DMS79 (cell line): ENCODE measurements at regions not wholly inside any gene's neighbourhood (a gene's known extent, or its start where the extent isn't known, plus 50 kb on each side); places are given as distances from the start of the nearest gene placed in this dataset.
A peak's percentile ranks its signal among the peaks of the same experiment; 100 is the strongest.

Source experiments
- DNase-seq: peaks from one replicate; lab custom pipeline; 2025; lab: John Stamatoyannopoulos, UW

DNA sequence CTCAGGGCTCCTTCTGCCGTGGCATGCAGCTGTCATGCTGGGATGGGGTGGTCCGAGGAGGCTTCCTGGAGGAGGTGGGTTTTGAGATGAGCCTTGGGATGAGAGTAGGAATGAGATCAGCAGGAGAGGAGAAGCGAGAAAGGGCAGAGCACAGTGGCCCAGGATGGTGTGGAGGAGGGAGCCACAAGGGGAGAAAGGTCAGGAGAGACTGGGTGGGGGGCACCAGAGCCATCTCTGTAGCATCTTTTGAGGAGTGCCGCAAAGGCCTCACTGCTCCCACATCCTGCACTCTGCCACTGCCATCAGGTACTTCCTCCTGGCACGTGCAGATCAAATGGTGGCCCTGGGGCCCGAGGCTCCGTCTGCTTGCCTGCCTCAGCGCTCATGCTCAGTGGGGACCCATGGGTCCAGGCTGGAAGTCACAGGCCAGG, 150.2 kb downstream of the MACROH2A1 start:
- DNase-seq = no peak

DNA sequence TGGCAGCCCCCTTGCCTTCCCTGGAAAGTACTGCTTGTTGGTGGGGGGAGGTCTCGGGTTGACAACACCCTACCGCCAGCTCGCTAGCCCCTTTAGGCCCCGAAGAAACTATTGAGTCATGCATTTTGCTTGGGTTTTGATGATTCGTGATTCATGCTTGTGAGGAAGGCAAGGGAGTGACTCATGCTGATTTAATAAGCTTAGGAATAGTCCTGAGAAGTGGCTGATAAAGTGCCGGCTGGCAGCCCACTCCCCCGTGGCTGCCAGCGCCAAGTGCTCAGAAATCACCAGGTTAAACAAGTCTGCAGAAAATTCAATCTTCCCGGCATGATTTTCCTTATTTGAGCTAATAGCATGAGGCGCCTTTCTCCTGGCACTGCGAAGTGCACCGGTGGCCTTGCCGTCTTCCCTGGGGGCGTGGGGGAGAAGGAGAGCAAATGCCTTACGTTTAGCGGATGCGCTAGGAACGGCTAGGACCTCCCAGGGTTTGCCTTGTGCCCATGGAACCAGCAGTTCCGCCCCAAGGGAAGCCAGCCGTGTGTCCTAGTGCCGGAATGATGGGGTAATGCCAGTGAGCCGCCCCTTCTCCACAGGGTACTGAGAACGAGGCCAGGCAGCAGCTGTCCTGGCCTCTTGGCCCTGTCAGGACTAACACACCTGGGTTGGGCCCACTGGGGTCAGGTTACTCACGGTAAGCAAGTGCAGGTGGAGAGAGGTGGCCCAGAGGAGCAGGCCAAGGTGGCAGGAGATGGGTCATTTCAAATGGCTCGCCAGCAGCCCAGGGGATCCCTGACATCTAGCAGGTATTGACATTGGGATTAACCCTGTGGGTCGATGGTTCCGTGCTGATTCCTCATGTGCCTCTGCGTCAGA, 151.9 kb downstream of the MACROH2A1 start:
- DNase-seq = peak; percentile 25

GRCh38 chr5:135246605-135246922, 152.5 kb downstream of the MACROH2A1 start:
- no peak for DNase-seq

- no peak for DNase-seq
These were observed 153.2 kb downstream of the MACROH2A1 start for GRCh38 chr5:135245521-135246499.

- DNase-seq = no peak
These were observed 154.4 kb downstream of the MACROH2A1 start for GRCh38 chr5:135244620-135245021.

DNA sequence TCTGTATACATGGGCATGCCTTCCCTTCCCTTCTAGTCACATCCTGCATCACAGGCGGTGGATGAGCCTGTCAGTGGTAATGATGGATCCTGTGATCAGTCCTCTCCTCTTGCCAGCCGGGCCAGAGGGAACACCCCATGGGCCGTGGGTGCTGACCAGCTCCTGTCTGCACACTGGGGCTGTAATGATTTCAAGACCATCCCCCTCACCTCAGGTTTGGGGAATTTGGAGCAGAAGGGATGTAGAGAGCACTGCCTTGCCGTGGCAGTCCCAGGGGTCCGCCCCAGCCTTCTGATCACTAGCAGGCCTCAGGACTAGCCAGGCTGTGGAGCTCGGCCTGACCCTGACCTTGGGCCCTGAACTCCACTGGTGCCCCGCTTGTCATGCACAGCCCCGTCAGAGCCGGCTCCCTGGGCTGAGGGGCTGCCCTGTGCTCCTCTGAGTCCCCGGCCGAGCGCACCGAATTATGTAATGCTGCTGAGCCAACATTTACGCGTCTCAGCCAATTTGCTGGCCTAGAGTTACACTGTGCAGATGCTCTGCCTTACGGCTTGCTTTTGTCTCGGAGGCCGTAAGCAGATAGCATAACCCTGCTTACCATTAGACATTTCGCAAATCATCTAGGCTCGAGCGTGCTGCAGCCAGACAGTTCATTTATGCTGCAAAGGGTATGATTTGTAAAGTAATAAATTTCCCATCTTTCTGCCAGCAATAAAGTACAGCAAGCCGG, 155.3 kb downstream of the MACROH2A1 start:
- DNase-seq = no peak

DNA sequence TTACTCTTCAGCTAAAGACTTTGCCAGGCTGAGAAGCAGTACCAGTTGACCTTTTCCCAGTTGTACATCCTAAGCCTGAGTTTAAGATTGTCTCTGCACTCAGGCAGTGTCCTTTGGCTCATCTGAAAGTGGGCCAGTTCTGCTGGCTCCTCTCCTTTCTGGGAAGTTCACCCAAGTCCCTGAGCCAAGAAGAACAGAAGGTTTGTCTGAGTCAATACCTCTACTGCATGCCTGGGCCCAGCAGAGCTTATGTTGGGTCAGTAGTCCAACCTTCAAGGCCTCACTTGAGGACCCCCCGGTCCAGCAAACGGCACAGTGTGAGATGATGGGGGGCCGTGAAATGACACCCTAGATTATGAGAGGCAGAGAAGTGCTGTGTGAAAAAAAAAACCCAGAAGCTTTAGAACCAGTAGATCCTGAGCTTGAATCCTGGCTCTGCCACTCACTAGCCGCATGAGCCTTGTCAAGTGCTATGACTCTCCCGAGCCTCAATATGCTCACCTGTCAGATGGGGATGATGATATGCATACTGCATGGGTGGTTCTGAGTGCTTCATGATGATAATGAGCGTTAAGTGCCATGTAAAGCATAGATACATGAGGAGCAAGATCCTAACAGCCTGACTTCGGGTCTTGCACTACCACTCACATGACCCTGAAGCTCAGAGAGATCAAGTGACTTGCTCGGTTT, 156.0 kb downstream of the MACROH2A1 start:
- no peak for DNase-seq

GRCh38 chr5:135242021-135242865, 156.8 kb downstream of the MACROH2A1 start:
- DNase-seq = peak; percentile 48

DNA sequence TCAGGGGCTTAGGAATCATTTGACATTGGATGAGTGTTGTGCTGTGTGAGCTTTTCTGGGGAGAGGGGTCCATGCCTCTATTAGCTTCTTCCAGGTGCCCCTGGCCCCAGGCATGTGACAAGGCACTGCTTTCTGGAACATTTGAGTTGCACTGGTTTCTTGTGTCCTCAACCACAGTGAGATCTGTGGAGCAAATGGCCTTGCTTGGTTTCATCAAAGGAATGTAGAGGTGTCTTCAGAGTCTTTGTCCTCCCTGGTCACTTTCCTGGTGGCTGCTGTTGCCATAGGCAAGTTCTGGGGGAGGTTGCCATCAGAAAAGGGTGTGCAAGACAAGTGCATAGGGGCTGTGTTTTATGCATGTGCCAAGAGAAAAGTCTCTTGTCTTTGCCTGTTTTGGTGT, 157.5 kb downstream of the MACROH2A1 start:
- DNase-seq = no peak

DNA sequence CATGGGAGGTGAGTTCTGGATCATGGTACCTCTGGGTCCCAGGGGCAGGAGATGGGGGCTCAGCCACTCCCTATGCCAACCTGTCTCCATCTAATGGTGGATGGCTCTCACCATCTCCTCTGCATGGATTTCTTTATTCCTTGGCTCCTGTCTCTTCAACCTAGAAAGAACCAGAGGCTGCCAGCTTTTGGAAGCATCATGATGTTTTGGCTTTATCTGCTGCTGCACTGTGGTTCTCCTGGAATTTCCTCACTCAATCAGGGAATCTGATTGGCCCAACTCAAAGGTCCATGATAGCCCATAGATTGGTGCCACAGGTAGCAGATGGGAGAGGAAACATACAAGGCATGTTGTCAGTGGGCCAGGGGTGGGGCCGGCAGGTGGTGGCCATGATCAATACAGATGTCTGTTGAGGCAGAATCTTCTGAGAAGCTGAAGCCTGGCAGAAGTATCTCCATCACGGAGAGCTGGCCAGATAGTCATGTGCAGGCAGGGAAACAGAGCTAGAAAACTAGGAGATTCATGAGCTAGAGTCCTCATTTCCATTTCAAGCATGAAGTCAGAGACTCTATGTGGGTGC, 158.2 kb downstream of the MACROH2A1 start:
- DNase-seq = no peak

GRCh38 chr5:135240283-135240633, 158.8 kb downstream of the MACROH2A1 start:
- DNase-seq = no peak

- DNase-seq = no peak
These were observed 159.4 kb downstream of the MACROH2A1 start for GRCh38 chr5:135239453-135240282.

GRCh38 chr5:135238622-135239452, 160.2 kb downstream of the MACROH2A1 start:
- DNase-seq = no peak

DNA sequence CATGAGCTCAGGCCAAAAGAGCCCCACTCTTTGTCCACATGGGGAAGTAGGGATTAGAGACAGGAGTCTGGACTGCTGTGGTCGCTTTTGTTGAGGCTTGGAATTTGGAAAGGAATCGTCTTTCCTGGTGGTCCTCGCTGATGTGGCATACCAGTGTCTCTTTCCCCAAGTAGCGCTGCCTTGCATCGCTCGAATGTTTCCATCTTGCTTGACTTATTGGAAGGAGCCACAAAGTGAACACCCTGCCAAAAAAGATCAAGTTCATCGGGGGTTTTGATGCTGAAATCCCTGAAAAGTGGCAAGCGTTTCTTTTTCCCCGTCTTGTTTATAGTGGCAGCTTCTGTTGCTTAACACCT, 161.3 kb downstream of the MACROH2A1 start:
- DNase-seq = no peak

DNA sequence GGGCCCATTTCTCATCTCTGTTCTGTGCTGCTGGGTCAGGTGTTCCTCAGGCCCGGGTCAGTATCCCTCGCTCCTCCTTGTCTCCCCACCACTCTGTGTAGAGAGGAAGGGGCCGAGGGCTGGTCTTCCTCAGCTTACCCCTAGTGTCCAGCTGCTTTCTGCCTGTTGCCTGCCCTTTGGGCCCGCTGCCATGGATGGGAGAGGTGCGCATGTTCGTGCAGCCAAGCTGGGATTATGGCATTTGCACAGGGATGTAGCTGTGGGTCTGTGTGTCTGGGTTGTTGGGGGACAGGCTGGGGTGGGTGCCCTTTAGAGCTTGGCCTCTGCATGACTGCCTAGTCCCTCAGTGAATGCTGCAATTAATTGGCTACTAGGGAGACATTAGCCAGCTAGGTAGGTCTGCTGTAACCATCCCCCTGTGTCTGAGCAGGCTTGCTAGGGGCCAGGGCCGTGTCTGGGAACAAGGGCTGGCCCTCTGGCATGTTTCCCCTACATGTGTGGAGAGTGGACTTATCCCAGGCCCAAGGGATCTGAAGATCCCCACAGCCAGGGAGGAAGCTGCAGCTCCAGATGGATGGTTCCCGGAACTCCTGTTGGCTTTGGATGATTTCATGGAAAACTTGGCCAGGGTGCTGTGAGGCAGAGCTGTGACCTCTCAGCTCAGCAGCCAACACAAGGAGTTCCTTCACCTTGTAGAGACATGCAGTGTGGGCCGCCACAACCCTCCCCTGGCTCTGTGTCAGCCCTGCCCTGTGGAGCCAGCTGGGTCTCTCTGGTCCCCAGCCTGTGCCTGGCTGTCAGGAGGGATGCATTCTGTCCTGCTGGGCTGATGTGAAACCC, 161.9 kb downstream of the MACROH2A1 start:
- DNase-seq = no peak

GRCh38 chr5:135236228-135236907, 162.7 kb downstream of the MACROH2A1 start:
- no peak for DNase-seq

GRCh38 chr5:135235551-135236227, 163.3 kb downstream of the MACROH2A1 start:
- DNase-seq = no peak
